HL-60 (cell line): ENCODE measurements at regions not wholly inside any gene's neighbourhood (a gene's known extent, or its start where the extent isn't known, plus 50 kb on each side); places are given as distances from the start of the nearest gene placed in this dataset.

Experiments
- DNase-seq, 2 experiments: peaks; one replicate each; pipeline ENCODE4 v3.0.0-alpha.2; 2010 to 2020; ENCODE audit warnings: low read depth in 1 of 2, low spot score in 1 of 2
- H3K27ac ChIP-seq: fragments of 250-450 bp; sonication (Bioruptor Pico); replicated peaks from 2 replicates; pipeline ENCODE4 v1.5.1; 2020; ENCODE audit warnings: mild to moderate bottlenecking, moderate library complexity
- H3K27me3 ChIP-seq: fragments of 250-450 bp; sonication (Bioruptor Pico); 2 replicates; pipeline ENCODE4 v1.5.1; 2021; ENCODE audit warnings: mild to moderate bottlenecking, moderate library complexity; ENCODE audit not compliant: insufficient read depth, poor library complexity, severe bottlenecking
- H3K4me3 ChIP-seq: replicated peaks from 2 replicates; pipeline ENCODE4 v1.5.1; 2011; ENCODE audit warnings: mild to moderate bottlenecking, control low read depth, low read length; ENCODE audit not compliant: insufficient read depth
- GABPA ChIP-seq: IDR thresholded peaks from 2 replicates; pipeline ENCODE4 v1.6.1; 2012; ENCODE audit warnings: low read depth
- POLR2AphosphoS5 ChIP-seq: IDR thresholded peaks from 2 replicates; pipeline ENCODE4 v1.6.1; 2012; ENCODE audit warnings: low read depth
- SPI1 ChIP-seq: IDR thresholded peaks from 2 replicates; pipeline ENCODE4 v1.6.1; 2012; ENCODE audit warnings: low read depth, mild to moderate bottlenecking, borderline replicate concordance
- TF ChIP-seq, protein P1 (sequence below): IDR thresholded peaks from one replicate; pipeline ENCODE4 v1.5.1; 2011; ENCODE audit warnings: low read length, control low read depth, inconsistent platforms; ENCODE audit not compliant: insufficient read depth
- TF ChIP-seq, protein P2 (sequence below): IDR thresholded peaks from 2 replicates; pipeline ENCODE4 v1.6.1; 2012; ENCODE audit warnings: low read depth; ENCODE audit not compliant: insufficient replicate concordance

DNA sequence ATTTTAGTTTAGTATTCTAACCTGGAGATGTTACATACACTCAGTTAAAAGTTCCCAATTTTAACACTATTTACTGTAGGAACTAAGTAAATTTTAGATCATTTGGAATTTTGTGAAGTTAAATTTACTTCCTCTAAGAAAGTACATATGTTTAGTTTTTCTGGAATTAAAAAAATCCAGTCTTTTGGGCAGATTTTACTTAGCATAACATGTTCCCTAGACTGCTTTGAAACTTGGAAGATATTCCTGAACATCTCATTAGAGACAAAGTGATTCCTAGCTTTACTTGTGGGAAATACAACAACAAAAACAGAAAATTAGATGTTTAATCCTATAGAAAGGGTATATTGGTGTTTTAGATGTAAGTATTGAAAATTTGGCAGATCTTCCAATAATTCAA is 930.0 kb upstream of the PTPRD start:
- H3K27me3 ChIP-seq, result no peaks in the 10 kb centered on the region
- TF ChIP-seq SPI1 (no peak), POLR2AphosphoS5 (no peak), GABPA (no peak)
- TF ChIP-seq, protein P1, sequence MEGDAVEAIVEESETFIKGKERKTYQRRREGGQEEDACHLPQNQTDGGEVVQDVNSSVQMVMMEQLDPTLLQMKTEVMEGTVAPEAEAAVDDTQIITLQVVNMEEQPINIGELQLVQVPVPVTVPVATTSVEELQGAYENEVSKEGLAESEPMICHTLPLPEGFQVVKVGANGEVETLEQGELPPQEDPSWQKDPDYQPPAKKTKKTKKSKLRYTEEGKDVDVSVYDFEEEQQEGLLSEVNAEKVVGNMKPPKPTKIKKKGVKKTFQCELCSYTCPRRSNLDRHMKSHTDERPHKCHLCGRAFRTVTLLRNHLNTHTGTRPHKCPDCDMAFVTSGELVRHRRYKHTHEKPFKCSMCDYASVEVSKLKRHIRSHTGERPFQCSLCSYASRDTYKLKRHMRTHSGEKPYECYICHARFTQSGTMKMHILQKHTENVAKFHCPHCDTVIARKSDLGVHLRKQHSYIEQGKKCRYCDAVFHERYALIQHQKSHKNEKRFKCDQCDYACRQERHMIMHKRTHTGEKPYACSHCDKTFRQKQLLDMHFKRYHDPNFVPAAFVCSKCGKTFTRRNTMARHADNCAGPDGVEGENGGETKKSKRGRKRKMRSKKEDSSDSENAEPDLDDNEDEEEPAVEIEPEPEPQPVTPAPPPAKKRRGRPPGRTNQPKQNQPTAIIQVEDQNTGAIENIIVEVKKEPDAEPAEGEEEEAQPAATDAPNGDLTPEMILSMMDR, result no peak
- TF ChIP-seq, protein P2, sequence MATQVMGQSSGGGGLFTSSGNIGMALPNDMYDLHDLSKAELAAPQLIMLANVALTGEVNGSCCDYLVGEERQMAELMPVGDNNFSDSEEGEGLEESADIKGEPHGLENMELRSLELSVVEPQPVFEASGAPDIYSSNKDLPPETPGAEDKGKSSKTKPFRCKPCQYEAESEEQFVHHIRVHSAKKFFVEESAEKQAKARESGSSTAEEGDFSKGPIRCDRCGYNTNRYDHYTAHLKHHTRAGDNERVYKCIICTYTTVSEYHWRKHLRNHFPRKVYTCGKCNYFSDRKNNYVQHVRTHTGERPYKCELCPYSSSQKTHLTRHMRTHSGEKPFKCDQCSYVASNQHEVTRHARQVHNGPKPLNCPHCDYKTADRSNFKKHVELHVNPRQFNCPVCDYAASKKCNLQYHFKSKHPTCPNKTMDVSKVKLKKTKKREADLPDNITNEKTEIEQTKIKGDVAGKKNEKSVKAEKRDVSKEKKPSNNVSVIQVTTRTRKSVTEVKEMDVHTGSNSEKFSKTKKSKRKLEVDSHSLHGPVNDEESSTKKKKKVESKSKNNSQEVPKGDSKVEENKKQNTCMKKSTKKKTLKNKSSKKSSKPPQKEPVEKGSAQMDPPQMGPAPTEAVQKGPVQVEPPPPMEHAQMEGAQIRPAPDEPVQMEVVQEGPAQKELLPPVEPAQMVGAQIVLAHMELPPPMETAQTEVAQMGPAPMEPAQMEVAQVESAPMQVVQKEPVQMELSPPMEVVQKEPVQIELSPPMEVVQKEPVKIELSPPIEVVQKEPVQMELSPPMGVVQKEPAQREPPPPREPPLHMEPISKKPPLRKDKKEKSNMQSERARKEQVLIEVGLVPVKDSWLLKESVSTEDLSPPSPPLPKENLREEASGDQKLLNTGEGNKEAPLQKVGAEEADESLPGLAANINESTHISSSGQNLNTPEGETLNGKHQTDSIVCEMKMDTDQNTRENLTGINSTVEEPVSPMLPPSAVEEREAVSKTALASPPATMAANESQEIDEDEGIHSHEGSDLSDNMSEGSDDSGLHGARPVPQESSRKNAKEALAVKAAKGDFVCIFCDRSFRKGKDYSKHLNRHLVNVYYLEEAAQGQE, result no peak
- no peak overlapping the region for H3K4me3 ChIP-seq
- no peak for DNase-seq
- no peak overlapping the region for H3K27ac ChIP-seq

DNA sequence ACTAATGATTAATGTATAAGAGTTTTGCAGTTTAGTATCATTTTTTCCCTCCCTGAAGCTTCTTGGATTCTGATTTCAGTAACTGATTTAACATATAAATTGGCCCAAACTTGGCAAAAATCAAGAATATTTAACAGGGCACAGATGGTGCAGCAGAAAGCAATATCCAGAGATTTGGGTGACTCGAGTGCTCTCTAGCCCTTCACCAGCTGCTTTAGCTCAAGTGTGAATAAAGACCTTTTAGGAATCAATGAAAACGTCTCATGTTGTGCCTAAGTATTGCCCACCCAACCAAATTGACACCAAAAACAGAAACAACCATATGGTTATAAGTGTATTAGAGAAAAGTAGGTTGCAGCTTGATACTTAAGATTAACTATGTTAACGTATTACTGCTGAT is 933.4 kb upstream of the PTPRD start:
- Histone ChIP-seq H3K27ac (no peak overlapping the region), H3K27me3 (no peaks in the 10 kb centered on the region), H3K4me3 (no peak overlapping the region)
- no peak for TF ChIP-seq SPI1
- TF ChIP-seq, protein P1, result no peak
- TF ChIP-seq, protein P2, result no peak
- DNase-seq, result no peak

DNA sequence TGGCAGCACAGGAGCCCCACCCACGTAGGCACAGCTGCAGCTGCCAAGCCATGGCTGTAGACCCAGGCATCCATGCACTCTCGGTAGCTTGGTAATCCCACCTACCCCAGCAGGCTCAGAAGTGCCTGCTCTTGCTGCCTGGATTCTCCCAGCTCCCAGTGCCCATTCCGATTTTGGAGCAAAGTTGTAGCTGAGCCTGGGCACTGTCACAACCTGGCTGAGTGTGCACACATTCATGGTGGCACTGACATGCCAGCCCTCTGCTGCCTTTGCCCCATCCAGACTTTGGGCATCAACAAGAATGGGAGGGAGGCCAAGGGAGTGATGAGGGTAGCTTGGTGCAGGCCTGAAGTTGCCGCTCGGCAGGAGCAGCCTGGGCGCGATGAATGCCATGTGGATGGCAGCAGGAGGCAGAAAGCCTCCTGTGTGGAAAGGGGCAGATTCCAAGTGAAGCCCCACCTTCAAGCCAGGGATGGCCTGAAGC is 936.6 kb upstream of the PTPRD start:
- no peak overlapping the region for H3K4me3 ChIP-seq
- TF ChIP-seq POLR2AphosphoS5 (no peak), GABPA (no peak), SPI1 (no peak)
- TF ChIP-seq, protein P2, result no peak
- TF ChIP-seq, protein P1, result no peak
- no peak overlapping the region for H3K27ac ChIP-seq
- no peak for DNase-seq
- H3K27me3 ChIP-seq, result no peaks in the 10 kb centered on the region
